BLaER1 (cell line): ENCODE measurements at regions not wholly inside any gene's neighbourhood (a gene's known extent, or its start where the extent isn't known, plus 50 kb on each side); places are given as distances from the start of the nearest gene placed in this dataset.

Experiments used
- H3K27ac ChIP-seq: shearing (Covaris generic); formaldehyde crosslinking; 2 replicates; pipeline ENCODE4 v1.8.1; 2022
- H3K27me3 ChIP-seq: shearing (Covaris generic); formaldehyde crosslinking; 2 replicates; pipeline ENCODE4 v1.8.1; 2022
- H3K36me3 ChIP-seq: shearing (Covaris generic); formaldehyde crosslinking; 2 replicates; pipeline ENCODE4 v1.8.1; 2022
- H3K4me1 ChIP-seq: shearing (Covaris generic); formaldehyde crosslinking; 2 replicates; pipeline ENCODE4 v1.8.1; 2022
- H3K4me2 ChIP-seq: shearing (Covaris generic); formaldehyde crosslinking; 2 replicates; pipeline ENCODE4 v1.8.1; 2022
- H3K4me3 ChIP-seq: shearing (Covaris generic); formaldehyde crosslinking; 2 replicates; pipeline ENCODE4 v1.8.1; 2022
- H3K9ac ChIP-seq: shearing (Covaris generic); formaldehyde crosslinking; 2 replicates; pipeline ENCODE4 v1.8.1; 2022
- H3K9me3 ChIP-seq: shearing (Covaris generic); formaldehyde crosslinking; 2 replicates; pipeline ENCODE4 v1.8.1; 2022
- H4K20me1 ChIP-seq: shearing (Covaris generic); formaldehyde crosslinking; 2 replicates; pipeline ENCODE4 v1.8.1; 2022
- Cebpa-rat ChIP-seq: shearing (Covaris generic); IDR thresholded peaks from 2 replicates; pipeline ENCODE4 v1.8.1; 2022

DNA sequence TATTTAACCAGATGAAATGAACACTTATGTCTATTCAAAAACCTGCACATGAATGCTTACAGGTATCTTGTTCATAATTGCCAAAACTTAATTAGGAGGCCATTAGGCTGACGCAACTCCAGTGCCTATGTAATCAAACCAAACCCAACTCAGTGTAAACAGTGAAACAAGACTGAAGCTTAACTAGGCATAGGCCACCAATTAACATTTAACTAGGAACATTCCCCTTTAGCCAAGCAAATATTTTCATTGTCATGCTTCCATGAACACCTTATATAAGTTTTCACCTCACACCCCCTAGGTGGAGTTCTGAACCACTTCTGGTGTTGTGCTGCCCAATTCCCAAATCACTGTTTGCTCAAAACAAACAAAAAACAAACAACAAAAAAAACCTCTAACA, 686.0 kb downstream of the STPG2 start:
- TF ChIP-seq Cebpa-rat = no peak
- Histone ChIP-seq H3K27ac (no peak overlapping the region), H3K9ac (no peak overlapping the region), H3K4me2 (no peak overlapping the region), H3K4me3 (no peak overlapping the region), H3K36me3 (no peaks in the 10 kb centered on the region), H3K27me3 (no peaks in the 10 kb centered on the region), H4K20me1 (no peaks in the 10 kb centered on the region), H3K9me3 (peaks cover 5% of the 10 kb centered on the region; the same call in 1 of the 2 replicates), H3K4me1 (no peaks in the 10 kb centered on the region)

DNA sequence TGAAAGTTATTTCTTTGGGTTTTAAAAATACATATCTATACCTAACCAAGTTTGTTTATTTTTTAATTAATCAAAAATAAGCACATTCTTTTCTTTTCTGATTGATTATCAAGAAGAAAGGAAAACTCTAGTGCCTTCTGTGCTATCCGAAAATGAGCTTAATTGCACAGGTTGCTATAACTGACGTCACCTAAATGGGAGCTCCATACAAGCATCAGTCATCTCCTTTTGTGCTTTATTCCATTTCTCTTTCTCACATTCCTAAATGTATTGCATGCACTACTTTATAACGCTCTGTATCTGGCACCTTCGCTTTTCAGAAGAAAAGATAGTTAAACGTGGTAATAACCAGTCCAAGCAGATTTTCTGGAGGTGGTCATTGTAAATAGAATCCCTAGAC, 675.0 kb downstream of the STPG2 start:
- no peaks in the 10 kb centered on the region for H3K27me3 ChIP-seq
- no peak overlapping the region for H3K4me3 ChIP-seq
- no peaks in the 10 kb centered on the region for H3K9me3 ChIP-seq
- no peak overlapping the region for H3K27ac ChIP-seq
- no peaks in the 10 kb centered on the region for H3K4me1 ChIP-seq
- H4K20me1 ChIP-seq = no peaks in the 10 kb centered on the region
- H3K36me3 ChIP-seq = no peaks in the 10 kb centered on the region
- TF ChIP-seq Cebpa-rat = no peak
- no peak overlapping the region for H3K9ac ChIP-seq
- H3K4me2 ChIP-seq = no peak overlapping the region

DNA sequence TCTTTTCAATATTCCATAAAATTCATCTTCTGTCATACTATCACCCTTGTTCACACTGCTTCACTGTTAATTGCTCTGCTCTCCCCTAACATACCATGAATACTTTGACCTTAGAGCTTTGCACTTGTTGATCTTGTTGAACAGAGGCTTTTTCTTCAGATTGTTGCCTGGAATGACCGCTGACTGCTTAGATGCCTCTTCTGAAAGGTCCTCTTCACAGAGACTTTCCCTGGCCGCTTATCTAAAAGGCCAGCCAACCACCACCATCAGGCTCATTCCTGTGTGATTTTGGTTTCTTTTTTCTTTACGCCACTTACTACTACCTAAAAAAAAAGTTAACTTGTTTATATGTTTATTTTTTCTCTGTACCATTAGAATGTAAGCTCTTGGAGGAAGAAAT, 667.7 kb downstream of the STPG2 start:
- no peaks in the 10 kb centered on the region for H4K20me1 ChIP-seq
- H3K36me3 ChIP-seq = no peaks in the 10 kb centered on the region
- H3K27ac ChIP-seq = no peak overlapping the region
- no peak overlapping the region for H3K4me2 ChIP-seq
- no peak for TF ChIP-seq Cebpa-rat
- no peak overlapping the region for H3K9ac ChIP-seq
- no peaks in the 10 kb centered on the region for H3K9me3 ChIP-seq
- H3K4me1 ChIP-seq = no peaks in the 10 kb centered on the region
- no peak overlapping the region for H3K4me3 ChIP-seq
- no peaks in the 10 kb centered on the region for H3K27me3 ChIP-seq

DNA sequence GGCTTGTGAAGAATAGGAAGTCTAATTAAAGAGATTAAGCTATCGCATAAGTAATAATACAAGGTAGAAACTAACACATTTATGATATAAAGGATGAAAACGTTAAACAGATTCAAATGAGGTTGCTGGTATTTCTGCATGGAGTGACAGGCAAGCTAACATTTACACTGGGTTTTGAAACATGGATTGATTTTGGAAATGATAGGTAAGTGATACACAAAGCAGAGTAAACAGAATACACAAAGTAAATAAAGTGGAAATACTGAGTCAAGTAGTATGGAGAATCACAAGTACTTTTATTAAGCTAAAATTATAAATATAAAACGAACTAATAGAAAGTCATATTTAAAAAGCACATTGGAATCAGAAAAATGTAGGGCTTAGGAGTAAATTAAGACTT, 665.3 kb downstream of the STPG2 start:
- Histone ChIP-seq H3K4me3 (no peak overlapping the region), H3K36me3 (no peaks in the 10 kb centered on the region), H3K9me3 (no peaks in the 10 kb centered on the region), H3K27me3 (no peaks in the 10 kb centered on the region), H3K4me2 (no peak overlapping the region), H3K27ac (no peak overlapping the region), H3K4me1 (no peaks in the 10 kb centered on the region), H4K20me1 (no peaks in the 10 kb centered on the region), H3K9ac (no peak overlapping the region)
- TF ChIP-seq Cebpa-rat = no peak

DNA sequence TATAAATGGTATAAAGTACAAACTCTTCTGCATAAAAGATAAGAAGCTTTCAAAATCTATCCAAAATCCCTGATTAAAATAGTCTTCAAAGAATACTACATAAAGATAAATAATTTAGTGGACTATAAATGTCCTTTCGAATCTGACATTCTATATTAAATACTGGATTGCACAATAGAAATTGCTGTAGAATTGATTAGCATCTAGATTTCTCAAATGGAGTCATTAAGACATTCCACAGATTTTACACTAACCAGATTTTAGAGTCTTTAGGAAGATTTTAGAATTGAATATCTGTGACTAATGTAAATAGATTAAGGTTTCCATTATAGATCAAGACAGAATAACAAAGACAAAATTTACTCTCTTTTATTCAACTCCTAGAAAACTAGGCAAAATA, 663.9 kb downstream of the STPG2 start:
- Histone ChIP-seq H3K4me2 (no peak overlapping the region), H3K27ac (no peak overlapping the region), H3K4me3 (no peak overlapping the region), H3K9me3 (no peaks in the 10 kb centered on the region), H3K36me3 (no peaks in the 10 kb centered on the region), H4K20me1 (no peaks in the 10 kb centered on the region), H3K4me1 (no peaks in the 10 kb centered on the region), H3K27me3 (no peaks in the 10 kb centered on the region), H3K9ac (no peak overlapping the region)
- no peak for TF ChIP-seq Cebpa-rat

DNA sequence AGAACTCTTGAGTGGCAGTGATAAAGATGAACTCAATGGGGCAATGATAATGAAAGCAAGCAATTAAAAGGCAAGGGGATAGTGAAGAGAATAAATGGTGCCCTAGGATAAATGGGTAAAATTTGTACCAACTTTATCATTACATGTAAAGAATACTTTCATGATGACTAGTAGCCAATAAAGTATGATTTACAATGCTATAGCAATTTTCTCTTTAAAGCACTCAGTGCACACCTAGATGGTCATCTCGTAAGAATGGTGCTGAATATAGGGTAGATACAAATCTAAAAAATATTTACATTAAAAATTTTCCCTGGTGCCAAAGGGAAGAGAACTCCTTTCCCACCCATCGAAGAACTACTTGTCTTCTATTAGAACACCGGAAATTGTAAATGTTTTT, 651.4 kb downstream of the STPG2 start:
- H3K27me3 ChIP-seq = no peaks in the 10 kb centered on the region
- no peaks in the 10 kb centered on the region for H3K9me3 ChIP-seq
- H3K4me2 ChIP-seq = no peak overlapping the region
- no peak overlapping the region for H3K4me3 ChIP-seq
- H3K9ac ChIP-seq = no peak overlapping the region
- no peaks in the 10 kb centered on the region for H4K20me1 ChIP-seq
- TF ChIP-seq Cebpa-rat = no peak
- H3K36me3 ChIP-seq = no peaks in the 10 kb centered on the region
- H3K27ac ChIP-seq = no peak overlapping the region
- no peaks in the 10 kb centered on the region for H3K4me1 ChIP-seq

DNA sequence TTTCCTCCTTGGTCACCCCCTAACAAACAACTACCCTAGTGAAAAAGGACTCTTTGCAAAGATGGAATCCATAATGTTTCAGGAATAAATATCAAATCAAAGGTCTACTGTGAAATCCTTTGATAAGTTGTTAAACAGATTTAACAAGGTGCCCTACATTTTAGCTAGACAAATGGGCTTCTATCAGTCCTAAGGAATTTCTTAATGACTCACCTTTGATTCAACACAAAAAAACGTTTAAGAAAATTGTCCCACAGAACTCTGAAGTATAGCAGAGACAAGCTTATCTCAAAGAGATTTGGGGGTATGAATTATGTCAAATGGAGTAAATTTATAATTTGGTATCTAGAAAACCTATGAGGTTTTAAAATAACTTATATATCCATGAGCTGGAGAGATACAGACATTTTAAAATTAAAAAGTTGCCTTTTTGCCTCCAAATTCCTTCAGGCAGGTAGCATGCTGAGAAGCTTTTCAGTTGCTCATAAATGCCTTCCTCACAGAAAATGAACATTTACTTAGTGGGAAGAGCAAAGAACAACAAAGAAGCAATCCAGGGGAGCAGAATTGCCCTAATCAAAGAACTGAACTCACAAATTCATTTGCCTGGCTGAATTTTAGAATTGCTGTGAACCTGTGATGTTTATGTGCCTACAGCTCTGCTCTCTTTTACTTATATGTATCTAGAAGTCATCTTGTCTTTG, 649.3 kb downstream of the STPG2 start:
- H3K9ac ChIP-seq = no peak overlapping the region
- no peaks in the 10 kb centered on the region for H4K20me1 ChIP-seq
- no peak overlapping the region for H3K27ac ChIP-seq
- H3K27me3 ChIP-seq = no peaks in the 10 kb centered on the region
- no peak overlapping the region for H3K4me2 ChIP-seq
- H3K9me3 ChIP-seq = no peaks in the 10 kb centered on the region
- H3K4me1 ChIP-seq = no peaks in the 10 kb centered on the region
- no peak overlapping the region for H3K4me3 ChIP-seq
- H3K36me3 ChIP-seq = no peaks in the 10 kb centered on the region
- TF ChIP-seq Cebpa-rat = no peak

DNA sequence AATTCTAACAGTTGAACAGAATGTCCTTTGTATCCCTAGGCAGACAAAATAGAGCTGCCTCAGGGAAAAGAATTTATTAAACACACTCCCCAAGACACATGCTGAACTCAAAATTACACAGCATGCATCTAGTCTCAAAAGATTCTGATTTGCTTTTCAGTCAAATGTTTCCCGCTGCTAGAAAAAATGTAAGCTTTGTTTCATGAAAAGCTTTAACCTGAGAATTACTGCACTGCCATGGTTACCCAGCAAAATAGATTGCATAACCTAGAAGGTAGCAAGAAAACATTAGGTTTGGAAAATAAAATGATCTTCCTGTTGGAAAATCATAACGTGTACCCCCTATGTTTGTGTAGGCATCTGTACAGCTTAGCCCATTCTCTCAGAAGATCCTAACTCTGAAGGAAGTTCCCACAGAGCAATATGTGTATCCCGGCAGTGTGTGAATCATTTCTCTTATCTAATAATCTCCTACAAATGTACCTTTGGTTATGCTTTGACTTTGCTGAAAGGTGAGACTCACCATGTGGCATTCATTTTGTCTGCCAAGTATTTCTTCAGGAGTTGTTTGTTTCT, 646.9 kb downstream of the STPG2 start:
- H3K4me2 ChIP-seq = no peak overlapping the region
- no peaks in the 10 kb centered on the region for H3K9me3 ChIP-seq
- H4K20me1 ChIP-seq = no peaks in the 10 kb centered on the region
- H3K27me3 ChIP-seq = no peaks in the 10 kb centered on the region
- H3K9ac ChIP-seq = no peak overlapping the region
- H3K4me3 ChIP-seq = no peak overlapping the region
- no peaks in the 10 kb centered on the region for H3K4me1 ChIP-seq
- TF ChIP-seq Cebpa-rat = no peak
- H3K36me3 ChIP-seq = no peaks in the 10 kb centered on the region
- no peak overlapping the region for H3K27ac ChIP-seq

DNA sequence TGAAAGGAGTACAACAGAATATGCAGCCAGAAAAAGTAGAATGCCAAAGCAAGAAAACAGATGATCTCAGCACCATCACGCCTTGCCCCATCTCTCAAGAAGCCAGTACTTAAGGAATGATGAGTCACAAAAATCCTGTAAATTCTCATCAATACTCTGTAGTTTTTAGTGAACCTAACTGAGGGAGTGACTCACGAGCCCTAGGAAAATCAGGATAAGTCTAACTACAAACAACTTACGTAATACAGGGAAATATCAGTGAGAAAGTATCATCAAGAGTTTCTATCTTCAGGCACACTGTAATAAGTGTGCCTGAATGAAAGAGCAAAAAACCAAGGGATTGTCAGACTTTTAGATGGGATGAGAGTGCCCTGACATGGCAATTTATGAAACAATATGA, 644.4 kb downstream of the STPG2 start:
- Histone ChIP-seq H4K20me1 (no peaks in the 10 kb centered on the region), H3K27me3 (no peaks in the 10 kb centered on the region), H3K9me3 (no peaks in the 10 kb centered on the region), H3K4me1 (no peaks in the 10 kb centered on the region), H3K27ac (no peak overlapping the region), H3K4me2 (no peak overlapping the region), H3K36me3 (no peaks in the 10 kb centered on the region), H3K4me3 (no peak overlapping the region), H3K9ac (no peak overlapping the region)
- no peak for TF ChIP-seq Cebpa-rat

DNA sequence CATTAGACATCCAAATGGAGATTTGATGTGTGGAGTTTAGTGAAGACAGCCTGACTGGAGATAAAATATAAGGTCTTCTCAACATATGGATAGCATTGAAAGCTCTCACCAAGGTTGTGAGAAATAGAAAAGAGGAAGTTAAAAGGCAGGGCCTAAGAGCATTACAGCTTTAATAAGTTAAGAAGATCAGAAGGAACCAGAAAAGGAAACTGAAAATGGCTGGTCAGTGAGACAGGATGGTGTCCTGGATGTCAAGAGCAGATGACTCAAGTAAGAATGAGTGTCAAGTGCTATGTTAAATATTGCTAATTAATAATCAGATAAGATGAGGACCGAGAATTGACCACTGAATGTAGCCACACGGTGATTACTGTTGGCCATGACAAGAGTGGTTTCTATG, 642.9 kb downstream of the STPG2 start:
- no peak overlapping the region for H3K9ac ChIP-seq
- no peaks in the 10 kb centered on the region for H3K4me1 ChIP-seq
- no peaks in the 10 kb centered on the region for H3K27me3 ChIP-seq
- no peaks in the 10 kb centered on the region for H3K9me3 ChIP-seq
- H3K27ac ChIP-seq = no peak overlapping the region
- no peak for TF ChIP-seq Cebpa-rat
- H4K20me1 ChIP-seq = no peaks in the 10 kb centered on the region
- H3K36me3 ChIP-seq = no peaks in the 10 kb centered on the region
- H3K4me2 ChIP-seq = no peak overlapping the region
- H3K4me3 ChIP-seq = no peak overlapping the region

DNA sequence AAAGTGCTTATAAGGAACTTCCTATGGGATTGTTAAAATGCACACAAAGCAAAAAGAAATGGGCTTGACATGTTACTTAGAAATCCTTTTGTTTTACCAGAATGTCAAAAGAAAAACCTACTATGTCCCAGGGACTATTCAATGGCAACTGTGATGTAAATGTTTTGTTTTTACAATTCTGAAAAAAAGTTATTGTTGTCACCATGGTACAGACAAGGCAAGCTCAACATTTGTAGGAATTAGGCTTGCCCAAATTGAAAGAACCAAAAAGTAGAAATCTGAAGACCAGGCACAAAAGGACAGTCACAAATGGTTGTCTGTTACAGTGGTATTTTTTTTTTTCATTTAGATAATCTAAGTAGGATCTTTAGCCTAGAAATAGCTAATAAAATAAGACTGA, 638.6 kb downstream of the STPG2 start:
- Histone ChIP-seq H3K9ac (no peak overlapping the region), H3K4me2 (no peak overlapping the region), H3K4me1 (no peaks in the 10 kb centered on the region), H3K4me3 (no peak overlapping the region), H3K27ac (no peak overlapping the region), H3K9me3 (no peaks in the 10 kb centered on the region), H3K27me3 (no peaks in the 10 kb centered on the region), H4K20me1 (no peaks in the 10 kb centered on the region), H3K36me3 (no peaks in the 10 kb centered on the region)
- no peak for TF ChIP-seq Cebpa-rat
